Umbilical cord (tissue), 1 donor: ENCODE measurements at regions not wholly inside any gene's neighbourhood (a gene's known extent, or its start where the extent isn't known, plus 50 kb on each side); places are given as distances from the start of the nearest gene placed in this dataset.
A peak's percentile ranks its signal among the peaks of the same experiment; 100 is the strongest.
"Not testable (repeated sequence)": the region's sequence is repeated elsewhere in the genome, so short reads cannot be mapped to it uniquely, and the experiment has no call there.

ENCODE experiments used
- DNase-seq: peaks from one replicate; pipeline ENCODE4 v3.0.0-alpha.2; 2015; ENCODE audit warnings: low spot score

GRCh38 chr6:138656364-138657064 lies 117.1 kb upstream of the CCDC28A start:
- no peak for DNase-seq

- DNase-seq, result no peak
Observed at GRCh38 chr6:138657065-138657425, 116.5 kb upstream of the CCDC28A start.

- no peak for DNase-seq
Observed at GRCh38 chr6:138659998-138660397, 113.6 kb upstream of the CCDC28A start.

- peak; percentile 59 for DNase-seq
Observed at GRCh38 chr6:138662471-138662870, 111.1 kb upstream of the CCDC28A start.

- no peak for DNase-seq
Observed at GRCh38 chr6:138663892-138664291, 109.7 kb upstream of the CCDC28A start.

- no peak for DNase-seq
Observed at GRCh38 chr6:138664745-138665144, 108.8 kb upstream of the CCDC28A start.

- no peak for DNase-seq
Observed at GRCh38 chr6:138666636-138667035, 106.9 kb upstream of the CCDC28A start.

- DNase-seq, result no peak
Observed at GRCh38 chr6:138667408-138667807, 106.2 kb upstream of the CCDC28A start.

GRCh38 chr6:138671351-138671750 lies 102.2 kb upstream of the CCDC28A start:
- no peak for DNase-seq

GRCh38 chr6:138673346-138674014 lies 100.1 kb upstream of the CCDC28A start:
- DNase-seq, result peak; percentile 60

GRCh38 chr6:138674444-138674843 lies 99.1 kb upstream of the CCDC28A start:
- not testable (repeated sequence) for DNase-seq

- no peak for DNase-seq
Observed at GRCh38 chr6:138677538-138677937, 96.0 kb upstream of the CCDC28A start.

GRCh38 chr6:138678168-138678567 lies 95.4 kb upstream of the CCDC28A start:
- no peak for DNase-seq

- no peak for DNase-seq
Observed at GRCh38 chr6:138680085-138680484, 93.5 kb upstream of the CCDC28A start.

- no peak for DNase-seq
Observed at GRCh38 chr6:138681627-138682026, 91.9 kb upstream of the CCDC28A start.

GRCh38 chr6:138682704-138683527 lies 90.7 kb upstream of the CCDC28A start:
- no peak for DNase-seq

- DNase-seq, result no peak
Observed at GRCh38 chr6:138685257-138685656, 88.3 kb upstream of the CCDC28A start.

GRCh38 chr6:138685781-138686180 lies 87.8 kb upstream of the CCDC28A start:
- DNase-seq, result no peak

- no peak for DNase-seq
Observed at GRCh38 chr6:138688580-138688979, 85.0 kb upstream of the CCDC28A start.

- DNase-seq, result no peak
Observed at GRCh38 chr6:138689849-138690248, 83.7 kb upstream of the CCDC28A start.

- no peak for DNase-seq
Observed at GRCh38 chr6:138690975-138691594, 82.5 kb upstream of the CCDC28A start.

- peak; percentile 43 for DNase-seq
Observed at GRCh38 chr6:138691595-138692057, 81.9 kb upstream of the CCDC28A start.
